ENCODE measurements at regions not wholly inside any gene's neighbourhood (a gene's known extent, or its start where the extent isn't known, plus 50 kb on each side); places are given as distances from the start of the nearest gene placed in this dataset.

GRCh38 chr22:22171357-22172218, 73.0 kb upstream of the VPREB1 start:
- ATAC-seq: no peak
- no peak overlapping the region for H3K27ac Mint-ChIP-seq
- no peak overlapping the region for H3K4me3 Mint-ChIP-seq
- intact Hi-C loops (cut with micrococcal nuclease): no loop called here
- H3K27me3 Mint-ChIP-seq: peaks cover 1% of the 10 kb centered on the region
- no peaks in the 10 kb centered on the region for H3K36me3 Mint-ChIP-seq (ENCODE audit: low read depth)
- CTCF ChIA-PET: interaction anchor here (0.7 to 1.6 kb wide), 4 partner anchors 8 to 171 kb away, joined by 3 to 7 read pairs (median 3); no protein-coding TSS in a partner anchor
- H3K4me1 Mint-ChIP-seq (ENCODE audit: low read depth): peaks cover 12% of the 10 kb centered on the region
- DNase-seq: no peak
- no peaks in the 10 kb centered on the region for H3K9me3 Mint-ChIP-seq
- POLR2A ChIA-PET: no interaction called here
- TF ChIP-seq CTCF (IDR thresholded peaks at IDR 0.05): no peak

- no peak overlapping the region for H3K27ac Mint-ChIP-seq
- TF ChIP-seq CTCF (IDR thresholded peaks at IDR 0.05): no peak
- H3K4me3 Mint-ChIP-seq: no peak overlapping the region
- peaks cover 12% of the 10 kb centered on the region for H3K4me1 Mint-ChIP-seq (ENCODE audit: low read depth)
- CTCF ChIA-PET: interaction anchor here (1.1 to 2.0 kb wide), 3 partner anchors 12 to 27 kb away, joined by 3 to 8 read pairs (median 8); no protein-coding TSS in a partner anchor
- no peaks in the 10 kb centered on the region for H3K9me3 Mint-ChIP-seq
- DNase-seq (no peak), ATAC-seq (no peak)
- no peaks in the 10 kb centered on the region for H3K36me3 Mint-ChIP-seq (ENCODE audit: low read depth)
- intact Hi-C loops (cut with micrococcal nuclease): no loop called here
- no peaks in the 10 kb centered on the region for H3K27me3 Mint-ChIP-seq
- POLR2A ChIA-PET: no interaction called here
These were observed 74.7 kb upstream of the VPREB1 start for GRCh38 chr22:22169923-22170322.

- intact Hi-C loops (cut with micrococcal nuclease): no loop called here
- Mint-ChIP-seq H3K27me3 (no peaks in the 10 kb centered on the region), H3K4me1 (ENCODE audit: low read depth) (peaks cover 12% of the 10 kb centered on the region), H3K4me3 (no peak overlapping the region), H3K36me3 (ENCODE audit: low read depth) (no peaks in the 10 kb centered on the region), H3K9me3 (no peaks in the 10 kb centered on the region), H3K27ac (no peak overlapping the region)
- no peak for ATAC-seq
- ChIA-PET CTCF (interaction anchor here (0.8 to 3.0 kb wide), 6 partner anchors 12 to 294 kb away, joined by 3 to 10 read pairs (median 3); no protein-coding TSS in a partner anchor), POLR2A (interaction anchor here (0.7 kb wide), 1 partner anchor 11 kb away, joined by 3 read pairs; no protein-coding TSS in a partner anchor)
- TF ChIP-seq CTCF (IDR thresholded peaks at IDR 0.05): no peak
- DNase-seq: no peak
These were observed 75.4 kb upstream of the VPREB1 start for GRCh38 chr22:22168941-22169867.

GRCh38 chr22:22168190-22168940, 76.2 kb upstream of the VPREB1 start:
- Mint-ChIP-seq H3K36me3 (ENCODE audit: low read depth) (no peaks in the 10 kb centered on the region), H3K27me3 (no peaks in the 10 kb centered on the region), H3K27ac (peak overlapping the region; percentile 42), H3K4me1 (ENCODE audit: low read depth) (peaks cover 12% of the 10 kb centered on the region), H3K4me3 (peak overlapping the region; percentile 31), H3K9me3 (no peaks in the 10 kb centered on the region)
- peak; percentile 16 for DNase-seq
- no peak for TF ChIP-seq CTCF (IDR thresholded peaks at IDR 0.05)
- ChIA-PET CTCF (interaction anchor here (0.8 to 3.0 kb wide), 5 partner anchors 11 to 295 kb away, joined by 3 to 10 read pairs (median 3); no protein-coding TSS in a partner anchor), POLR2A (interaction anchor here (0.7 kb wide), 1 partner anchor 10 kb away, joined by 3 read pairs; no protein-coding TSS in a partner anchor)
- ATAC-seq: peak; percentile 39
- intact Hi-C loops (cut with micrococcal nuclease): no loop called here

Measured in activated CD8-positive, alpha-beta T cell treated with anti-CD3 and anti-CD28 coated beads for 36 hours (primary cell).